GM12878 (cell line): ENCODE measurements at regions not wholly inside any gene's neighbourhood (a gene's known extent, or its start where the extent isn't known, plus 50 kb on each side); places are given as distances from the start of the nearest gene placed in this dataset.
A peak's percentile ranks its signal among the peaks of the same experiment; 100 is the strongest.

Experiments
- ATAC-seq: fragments of 200-7000 bp; cut with Tn5 transposase; 3 replicates; pipeline ENCODE4 v1.9.1; 2020; ENCODE audit warnings: mild to moderate bottlenecking, moderate library complexity
- BruUV-seq: library from RNA; stranded (reverse); fragments of 400-500 nt; replicated peaks from 2 replicates; lab custom pipeline; 2021; lab: Mats Ljungman, UMichigan
- CTCF ChIA-PET: fragments of 300-600 bp; sonication (Branson Sonifier 250); formaldehyde crosslinking; extraction: SDS; loops from one replicate; lab custom pipeline; 2021; ENCODE audit warnings: inconsistent platforms; lab: Yijun Ruan, JAX
- POLR2A ChIA-PET: fragments of 350-600 bp; formaldehyde crosslinking; extraction: SDS; loops from one replicate; lab custom pipeline; 2021; ENCODE audit warnings: inconsistent platforms; lab: Charles Lee
- RAD21 ChIA-PET: fragments of 300-600 bp; sonication (Branson Sonifier 250); formaldehyde crosslinking; loops from one replicate; lab custom pipeline; 2023; ENCODE audit warnings: antibody characterized with exemption; ENCODE audit not compliant: unreplicated experiment; lab: Charles Lee
- SMC1A ChIA-PET: fragments of 300-600 bp; sonication (Branson Sonifier 250); formaldehyde crosslinking; loops from one replicate; lab custom pipeline; 2023; ENCODE audit not compliant: unreplicated experiment, uncharacterized antibody; lab: Charles Lee
- DNase-seq: peaks from one replicate; pipeline ENCODE4 v3.0.0-alpha.2; 2011; ENCODE audit warnings: low read depth, low spot score
- FAIRE-seq: peaks from 3 replicates; lab custom pipeline; 2011; peaks lifted over from hg19 to GRCh38; lab: Jason Lieb, UNC
- H2AFZ ChIP-seq: 2 replicates; pipeline ENCODE4 v1.6.0; 2011; ENCODE audit warnings: low read depth, low read length, control low read depth; ENCODE audit not compliant: control insufficient read depth
- H3K27ac ChIP-seq: 2 replicates; pipeline ENCODE4 v1.5.1; 2011; ENCODE audit warnings: control low read depth; ENCODE audit not compliant: control insufficient read depth, insufficient read depth
- H3K27me3 ChIP-seq, 2 experiments: replicated peaks in 1 of 2; 2 replicates each; pipeline versions ENCODE4 v1.6.0 to v1.6.1; 2011; ENCODE audit warnings: low read length in 1 of 2; ENCODE audit not compliant: control insufficient read depth in 2 of 2, insufficient read depth in 2 of 2
- H3K36me3 ChIP-seq, 2 experiments: 2 replicates each; pipeline ENCODE4 v1.5.1; 2011; ENCODE audit warnings: low read length in 1 of 2; ENCODE audit not compliant: control insufficient read depth in 2 of 2, insufficient read depth in 2 of 2
- H3K4me1 ChIP-seq: 2 replicates; pipeline ENCODE4 v1.6.1; 2011; ENCODE audit warnings: mild to moderate bottlenecking, low read length, moderate library complexity, mixed read lengths; ENCODE audit not compliant: control insufficient read depth, insufficient read depth
- H3K4me2 ChIP-seq: 2 replicates; pipeline ENCODE4 v1.6.0; 2011; ENCODE audit warnings: control low read depth; ENCODE audit not compliant: control insufficient read depth, insufficient read depth
- H3K4me3 ChIP-seq: fragments of 200-600 bp; sonication (generic); 2 replicates; pipeline ENCODE4 v1.5.1; 2016
- H3K79me2 ChIP-seq: 2 replicates; pipeline ENCODE4 v1.6.0; 2011; ENCODE audit warnings: low read length; ENCODE audit not compliant: control insufficient read depth, insufficient read depth
- H3K9ac ChIP-seq: 2 replicates; pipeline ENCODE4 v1.8.0; 2011; ENCODE audit warnings: low read length, control low read depth, mixed read lengths; ENCODE audit not compliant: control insufficient read depth, insufficient read depth
- H3K9me3 ChIP-seq: replicated peaks from 3 replicates; pipeline ENCODE4 v1.5.1; 2011; ENCODE audit warnings: mild to moderate bottlenecking, low read length; ENCODE audit not compliant: control insufficient read depth, insufficient read depth
- H4K20me1 ChIP-seq: 2 replicates; pipeline ENCODE4 v1.6.0; 2011; ENCODE audit not compliant: control insufficient read depth, insufficient read depth
- ATF3 ChIP-seq: IDR thresholded peaks from 2 replicates; pipeline ENCODE4 v1.6.1; 2011; ENCODE audit warnings: low read depth, mild to moderate bottlenecking, low read length, moderate library complexity, borderline replicate concordance; ENCODE audit errors: extremely low read depth
- BHLHE40 ChIP-seq, 2 experiments: fragments of 450-650 bp in 1 of 2; IDR thresholded peaks; 2 replicates each; pipeline ENCODE4 v1.6.1; 2011 to 2017; ENCODE audit warnings: low read depth in 2 of 2, borderline replicate concordance in 1 of 2, improper control_type of control experiment in 1 of 2, low read length in 1 of 2, mild to moderate bottlenecking in 1 of 2
- CEBPB ChIP-seq, 2 experiments: fragments of 150-350 bp in 1 of 2; IDR thresholded peaks; 2 replicates each; pipeline ENCODE4 v1.6.1; 2012 to 2014; ENCODE audit warnings: low read depth in 2 of 2, low read length in 2 of 2, borderline replicate concordance in 1 of 2, inconsistent platforms in 1 of 2
- EGR1 ChIP-seq, 2 experiments: IDR thresholded peaks; 1 replicate in 1 of 2; 2 replicates in 1 of 2; pipeline ENCODE4 v1.6.1; 2011 to 2012; ENCODE audit warnings: low read depth in 2 of 2, low read length in 2 of 2, borderline replicate concordance in 1 of 2, mild to moderate bottlenecking in 1 of 2, moderate library complexity in 1 of 2
- FOXM1 ChIP-seq: IDR thresholded peaks from 2 replicates; pipeline ENCODE4 v1.6.1; 2012; ENCODE audit warnings: low read depth, mild to moderate bottlenecking, inconsistent platforms, low read length, moderate library complexity
- HCFC1 ChIP-seq: fragments of 150-350 bp; IDR thresholded peaks from 2 replicates; pipeline ENCODE4 v1.6.1; 2014; ENCODE audit warnings: low read length
- MTA3 ChIP-seq: IDR thresholded peaks from 2 replicates; pipeline ENCODE4 v1.6.1; 2012; ENCODE audit warnings: low read length, inconsistent platforms, borderline replicate concordance
- NFXL1 ChIP-seq: fragments of 450-650 bp; IDR thresholded peaks from 2 replicates; pipeline ENCODE4 v1.6.1; 2017; ENCODE audit warnings: antibody characterized with exemption, mild to moderate bottlenecking, borderline replicate concordance
- NFYA ChIP-seq: IDR thresholded peaks from 2 replicates; pipeline ENCODE4 v1.6.1; 2011; ENCODE audit warnings: low read depth, mild to moderate bottlenecking, low read length, improper control_type of control experiment, borderline replicate concordance
- POLR2AphosphoS5 ChIP-seq: IDR thresholded peaks from 2 replicates; pipeline ENCODE4 v1.6.1; 2011; ENCODE audit warnings: mild to moderate bottlenecking, low read length, inconsistent platforms
- SMAD1 ChIP-seq: fragments of 450-650 bp; IDR thresholded peaks from 2 replicates; pipeline ENCODE4 v1.6.1; 2018; ENCODE audit warnings: mild to moderate bottlenecking, low read depth; ENCODE audit not compliant: partially characterized antibody
- SRF ChIP-seq, 2 experiments: IDR thresholded peaks; 2 replicates each; pipeline ENCODE4 v1.6.1; 2011; ENCODE audit warnings: low read depth in 2 of 2, low read length in 2 of 2, mild to moderate bottlenecking in 1 of 2, moderate library complexity in 1 of 2
- ZNF274 ChIP-seq: IDR thresholded peaks from one replicate; pipeline ENCODE4 v1.8.0; 2011; ENCODE audit not compliant: insufficient read length, insufficient read depth
- WGBS: methylation state at CpG from one replicate; pipeline ENCODE4 v1.1.6; 2016; ENCODE audit warnings: low lambda C conversion rate; ENCODE audit not compliant: insufficient replicate concordance, insufficient coverage; ENCODE audit errors: missing lambda C conversion rate; 5-methylcytosine and 5-hydroxymethylcytosine counted together
- in situ Hi-C: fragments of 300-500 bp; cut with MboI; formaldehyde crosslinking; loops from 9 replicates; pipeline ENCODE4 v1.14.3; 2018; ENCODE audit warnings: mixed read lengths
- intact Hi-C: fragments of 100-400 bp; cut with micrococcal nuclease; formaldehyde crosslinking; loops from one replicate; pipeline ENCODE4 v1.14.2; 2022; ENCODE audit not compliant: unreplicated experiment
- TF ChIP-seq, protein P1 (sequence below): IDR thresholded peaks from 2 replicates; pipeline ENCODE4 v1.6.1; 2012; ENCODE audit warnings: low read length, inconsistent platforms
- TF ChIP-seq, protein P2 (sequence below): IDR thresholded peaks from 2 replicates; pipeline ENCODE4 v1.6.1; 2011; ENCODE audit warnings: low read depth, low read length, improper control_type of control experiment, borderline replicate concordance
- TF ChIP-seq, protein P3 (sequence below): fragments of 450-650 bp; IDR thresholded peaks from 2 replicates; pipeline ENCODE4 v1.6.1; 2014; ENCODE audit warnings: mild to moderate bottlenecking
- TF ChIP-seq, protein P4 (sequence below): fragments of 450-650 bp; IDR thresholded peaks from 2 replicates; pipeline ENCODE4 v1.6.1; 2016; ENCODE audit warnings: mild to moderate bottlenecking, moderate library complexity, borderline replicate concordance

GRCh38 chr9:115649991-115650472, 503.6 kb upstream of the PAPPA start:
- WGBS: 28% methylated on average over 9 of the region's 9 CpGs
- no peak overlapping the region; the same call in 1 of the 2 replicates for H2AFZ ChIP-seq
- POLR2A ChIA-PET: no interaction called here
- TF ChIP-seq, protein P1, sequence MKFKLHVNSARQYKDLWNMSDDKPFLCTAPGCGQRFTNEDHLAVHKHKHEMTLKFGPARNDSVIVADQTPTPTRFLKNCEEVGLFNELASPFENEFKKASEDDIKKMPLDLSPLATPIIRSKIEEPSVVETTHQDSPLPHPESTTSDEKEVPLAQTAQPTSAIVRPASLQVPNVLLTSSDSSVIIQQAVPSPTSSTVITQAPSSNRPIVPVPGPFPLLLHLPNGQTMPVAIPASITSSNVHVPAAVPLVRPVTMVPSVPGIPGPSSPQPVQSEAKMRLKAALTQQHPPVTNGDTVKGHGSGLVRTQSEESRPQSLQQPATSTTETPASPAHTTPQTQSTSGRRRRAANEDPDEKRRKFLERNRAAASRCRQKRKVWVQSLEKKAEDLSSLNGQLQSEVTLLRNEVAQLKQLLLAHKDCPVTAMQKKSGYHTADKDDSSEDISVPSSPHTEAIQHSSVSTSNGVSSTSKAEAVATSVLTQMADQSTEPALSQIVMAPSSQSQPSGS: no peak
- TF ChIP-seq MTA3 (no peak), BHLHE40 (IDR thresholded peaks at IDR 0.05; ENCODE audit: borderline replicate concordance in 1 of 2, low read depth in 2 of 2, low read length in 1 of 2) (no peak), HCFC1 (no peak), FOXM1 (no peak), SMAD1 (no peak), ZNF274 (no peak), POLR2AphosphoS5 (no peak), NFXL1 (no peak), CEBPB (IDR thresholded peaks at IDR 0.05; ENCODE audit: borderline replicate concordance in 1 of 2, low read depth in 2 of 2, low read length in 2 of 2) (no peak), EGR1 (IDR thresholded peaks at IDR 0.05; ENCODE audit: borderline replicate concordance in 1 of 2, low read depth in 2 of 2, low read length in 2 of 2) (no peak), NFYA (no peak), SRF (IDR thresholded peaks at IDR 0.05; ENCODE audit: low read depth in 2 of 2, low read length in 2 of 2) (no peak), ATF3 (no peak)
- TF ChIP-seq, protein P2, sequence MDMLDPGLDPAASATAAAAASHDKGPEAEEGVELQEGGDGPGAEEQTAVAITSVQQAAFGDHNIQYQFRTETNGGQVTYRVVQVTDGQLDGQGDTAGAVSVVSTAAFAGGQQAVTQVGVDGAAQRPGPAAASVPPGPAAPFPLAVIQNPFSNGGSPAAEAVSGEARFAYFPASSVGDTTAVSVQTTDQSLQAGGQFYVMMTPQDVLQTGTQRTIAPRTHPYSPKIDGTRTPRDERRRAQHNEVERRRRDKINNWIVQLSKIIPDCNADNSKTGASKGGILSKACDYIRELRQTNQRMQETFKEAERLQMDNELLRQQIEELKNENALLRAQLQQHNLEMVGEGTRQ: no peak
- TF ChIP-seq, protein P3, sequence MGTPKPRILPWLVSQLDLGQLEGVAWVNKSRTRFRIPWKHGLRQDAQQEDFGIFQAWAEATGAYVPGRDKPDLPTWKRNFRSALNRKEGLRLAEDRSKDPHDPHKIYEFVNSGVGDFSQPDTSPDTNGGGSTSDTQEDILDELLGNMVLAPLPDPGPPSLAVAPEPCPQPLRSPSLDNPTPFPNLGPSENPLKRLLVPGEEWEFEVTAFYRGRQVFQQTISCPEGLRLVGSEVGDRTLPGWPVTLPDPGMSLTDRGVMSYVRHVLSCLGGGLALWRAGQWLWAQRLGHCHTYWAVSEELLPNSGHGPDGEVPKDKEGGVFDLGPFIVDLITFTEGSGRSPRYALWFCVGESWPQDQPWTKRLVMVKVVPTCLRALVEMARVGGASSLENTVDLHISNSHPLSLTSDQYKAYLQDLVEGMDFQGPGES: no peak
- TF ChIP-seq, protein P4, sequence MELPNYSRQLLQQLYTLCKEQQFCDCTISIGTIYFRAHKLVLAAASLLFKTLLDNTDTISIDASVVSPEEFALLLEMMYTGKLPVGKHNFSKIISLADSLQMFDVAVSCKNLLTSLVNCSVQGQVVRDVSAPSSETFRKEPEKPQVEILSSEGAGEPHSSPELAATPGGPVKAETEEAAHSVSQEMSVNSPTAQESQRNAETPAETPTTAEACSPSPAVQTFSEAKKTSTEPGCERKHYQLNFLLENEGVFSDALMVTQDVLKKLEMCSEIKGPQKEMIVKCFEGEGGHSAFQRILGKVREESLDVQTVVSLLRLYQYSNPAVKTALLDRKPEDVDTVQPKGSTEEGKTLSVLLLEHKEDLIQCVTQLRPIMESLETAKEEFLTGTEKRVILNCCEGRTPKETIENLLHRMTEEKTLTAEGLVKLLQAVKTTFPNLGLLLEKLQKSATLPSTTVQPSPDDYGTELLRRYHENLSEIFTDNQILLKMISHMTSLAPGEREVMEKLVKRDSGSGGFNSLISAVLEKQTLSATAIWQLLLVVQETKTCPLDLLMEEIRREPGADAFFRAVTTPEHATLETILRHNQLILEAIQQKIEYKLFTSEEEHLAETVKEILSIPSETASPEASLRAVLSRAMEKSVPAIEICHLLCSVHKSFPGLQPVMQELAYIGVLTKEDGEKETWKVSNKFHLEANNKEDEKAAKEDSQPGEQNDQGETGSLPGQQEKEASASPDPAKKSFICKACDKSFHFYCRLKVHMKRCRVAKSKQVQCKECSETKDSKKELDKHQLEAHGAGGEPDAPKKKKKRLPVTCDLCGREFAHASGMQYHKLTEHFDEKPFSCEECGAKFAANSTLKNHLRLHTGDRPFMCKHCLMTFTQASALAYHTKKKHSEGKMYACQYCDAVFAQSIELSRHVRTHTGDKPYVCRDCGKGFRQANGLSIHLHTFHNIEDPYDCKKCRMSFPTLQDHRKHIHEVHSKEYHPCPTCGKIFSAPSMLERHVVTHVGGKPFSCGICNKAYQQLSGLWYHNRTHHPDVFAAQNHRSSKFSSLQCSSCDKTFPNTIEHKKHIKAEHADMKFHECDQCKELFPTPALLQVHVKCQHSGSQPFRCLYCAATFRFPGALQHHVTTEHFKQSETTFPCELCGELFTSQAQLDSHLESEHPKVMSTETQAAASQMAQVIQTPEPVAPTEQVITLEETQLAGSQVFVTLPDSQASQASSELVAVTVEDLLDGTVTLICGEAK: no peak

More at GRCh38 chr9:115649991-115650472, 503.6 kb upstream of the PAPPA start:
- Histone ChIP-seq H3K4me1 (no peaks in the 10 kb centered on the region; the same call in 1 of the 2 replicates), H3K9me3 (no peaks in the 10 kb centered on the region), H3K4me3 (no peak overlapping the region), H3K9ac (no peak overlapping the region), H3K27ac (no peak overlapping the region), H3K36me3 (no peaks in the 10 kb centered on the region), H4K20me1 (no peaks in the 10 kb centered on the region), H3K27me3 (no peaks in the 10 kb centered on the region), H3K4me2 (no peak overlapping the region), H3K79me2 (no peaks in the 10 kb centered on the region)
- DNase-seq (no peak), ATAC-seq (peak; percentile 72), FAIRE-seq (no peak)
- ChIA-PET SMC1A (no interaction called here), RAD21 (no interaction called here), CTCF (no interaction called here)
- in situ Hi-C loops (no loop called here), intact Hi-C loops (no loop called here)
- BruUV-seq: no TSS peak
